HUES6 (cell line): ENCODE measurements at regions not wholly inside any gene's neighbourhood (a gene's known extent, or its start where the extent isn't known, plus 50 kb on each side); places are given as distances from the start of the nearest gene placed in this dataset.
"Not testable (repeated sequence)": the region's sequence is repeated elsewhere in the genome, so short reads cannot be mapped to it uniquely, and the experiment has no call there.

Experiments
- H3K27ac ChIP-seq: 2 replicates; pipeline ENCODE4 v1.7.0; 2013; ENCODE audit warnings: low read depth, mild to moderate bottlenecking, low read length, inconsistent platforms
- H3K27me3 ChIP-seq: 2 replicates; pipeline ENCODE4 v1.6.1; 2013; ENCODE audit warnings: low read length; ENCODE audit not compliant: control insufficient read depth, insufficient read depth
- H3K36me3 ChIP-seq: 2 replicates; pipeline ENCODE4 v1.6.1; 2013; ENCODE audit warnings: low read length; ENCODE audit not compliant: control insufficient read depth, insufficient read depth
- H3K4me1 ChIP-seq: 2 replicates; pipeline ENCODE4 v1.6.1; 2013; ENCODE audit warnings: low read length; ENCODE audit not compliant: control insufficient read depth, insufficient read depth
- H3K4me3 ChIP-seq: 2 replicates; pipeline ENCODE4 v1.5.1; 2013; ENCODE audit warnings: low read depth, low read length
- H3K9ac ChIP-seq: one replicate; pipeline ENCODE4 v1.6.1; 2013; ENCODE audit warnings: mild to moderate bottlenecking, low read length
- H3K9me3 ChIP-seq: 2 replicates; pipeline ENCODE4 v1.6.1; 2013; ENCODE audit warnings: low read depth, low read length; ENCODE audit not compliant: control insufficient read depth, insufficient read depth

GRCh38 chr19:28685077-28685476 lies 527.9 kb downstream of the UQCRFS1 start:
- not testable (repeated sequence) for H3K9me3 ChIP-seq, H3K4me1 ChIP-seq

GRCh38 chr19:28680111-28680510 lies 532.8 kb downstream of the UQCRFS1 start:
- Histone ChIP-seq H3K4me1 (no peaks in the 10 kb centered on the region), H3K27me3 (no peaks in the 10 kb centered on the region), H3K27ac (no peak overlapping the region), H3K36me3 (no peaks in the 10 kb centered on the region), H3K9me3 (peaks cover 4% of the 10 kb centered on the region; the same call in 1 of the 2 replicates), H3K4me3 (no peak overlapping the region), H3K9ac (no peak overlapping the region)

More at GRCh38 chr19:28685077-28685476, 527.9 kb downstream of the UQCRFS1 start:
- H3K4me3 ChIP-seq, H3K27ac ChIP-seq, H3K27me3 ChIP-seq, H3K9ac ChIP-seq, H3K36me3 ChIP-seq: not testable (repeated sequence)

- Histone ChIP-seq H3K27me3 (no peaks in the 10 kb centered on the region), H3K9ac (no peak overlapping the region), H3K36me3 (no peaks in the 10 kb centered on the region), H3K4me1 (no peaks in the 10 kb centered on the region), H3K27ac (no peak overlapping the region), H3K4me3 (no peak overlapping the region), H3K9me3 (peaks cover 27% of the 10 kb centered on the region)
These were observed 542.1 kb downstream of the UQCRFS1 start for GRCh38 chr19:28670836-28671235.

DNA sequence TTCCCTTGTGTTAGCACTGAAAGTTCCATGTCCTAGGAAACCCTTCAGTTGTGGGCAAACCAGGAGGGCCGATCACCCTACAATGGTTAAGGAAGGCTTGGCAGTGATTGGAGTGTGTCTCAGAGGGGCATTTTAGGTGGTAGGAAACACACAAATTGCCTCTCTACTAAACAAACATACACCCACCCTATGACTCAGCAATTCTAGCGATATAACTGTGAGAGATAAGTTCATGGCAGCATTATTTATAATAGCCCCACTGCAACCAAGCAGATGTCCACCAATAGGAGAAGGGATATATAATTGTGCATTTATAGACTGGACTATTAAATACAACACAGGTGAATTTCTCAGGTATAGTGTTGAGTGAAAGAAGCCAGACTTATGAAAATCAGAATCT lies 543.1 kb downstream of the UQCRFS1 start:
- Histone ChIP-seq H3K4me1 (no peaks in the 10 kb centered on the region), H3K27me3 (no peaks in the 10 kb centered on the region), H3K27ac (no peak overlapping the region), H3K9me3 (peaks cover 25% of the 10 kb centered on the region), H3K9ac (no peak overlapping the region), H3K36me3 (no peaks in the 10 kb centered on the region), H3K4me3 (no peak overlapping the region)

- Histone ChIP-seq H3K4me3 (no peak overlapping the region), H3K36me3 (no peaks in the 10 kb centered on the region), H3K4me1 (no peaks in the 10 kb centered on the region), H3K27me3 (no peaks in the 10 kb centered on the region), H3K27ac (no peak overlapping the region), H3K9me3 (peaks cover 25% of the 10 kb centered on the region), H3K9ac (no peak overlapping the region)
These were observed 545.5 kb downstream of the UQCRFS1 start for GRCh38 chr19:28667348-28667977.

- no peaks in the 10 kb centered on the region for H3K27me3 ChIP-seq
- no peak overlapping the region for H3K4me3 ChIP-seq
- H3K36me3 ChIP-seq, result no peaks in the 10 kb centered on the region
- H3K4me1 ChIP-seq, result no peaks in the 10 kb centered on the region
- peaks cover 25% of the 10 kb centered on the region for H3K9me3 ChIP-seq
- no peak overlapping the region for H3K9ac ChIP-seq
- H3K27ac ChIP-seq, result no peak overlapping the region
These were observed 547.2 kb downstream of the UQCRFS1 start for GRCh38 chr19:28665748-28666147.

DNA sequence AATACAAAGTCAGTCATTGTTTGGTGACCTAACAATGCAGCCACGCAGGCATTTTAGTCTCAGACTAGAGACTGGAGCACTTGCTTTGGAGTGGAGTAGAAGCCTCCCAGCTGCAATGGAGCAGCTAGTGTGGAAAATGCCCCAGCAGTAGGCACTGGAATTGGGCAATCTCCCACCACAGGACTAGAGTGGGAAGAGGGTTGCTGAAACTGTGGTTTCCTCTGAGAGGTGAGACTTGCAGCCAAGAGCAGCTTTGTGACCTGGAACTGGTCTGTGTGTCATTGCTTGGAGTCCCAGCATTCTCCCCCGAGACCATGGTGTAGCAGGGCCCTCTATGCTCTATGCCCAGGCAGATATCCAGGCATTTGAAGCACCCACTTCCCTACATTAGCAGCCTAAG lies 556.3 kb downstream of the UQCRFS1 start:
- no peaks in the 10 kb centered on the region; the same call in 1 of the 2 replicates for H3K9me3 ChIP-seq
- no peak overlapping the region for H3K27ac ChIP-seq
- H3K27me3 ChIP-seq, result no peaks in the 10 kb centered on the region
- no peak overlapping the region for H3K9ac ChIP-seq
- H3K4me3 ChIP-seq, result no peak overlapping the region
- H3K4me1 ChIP-seq, result no peaks in the 10 kb centered on the region
- no peaks in the 10 kb centered on the region for H3K36me3 ChIP-seq

- Histone ChIP-seq H3K4me3 (no peak overlapping the region), H3K27ac (no peak overlapping the region), H3K27me3 (no peaks in the 10 kb centered on the region), H3K9me3 (no peaks in the 10 kb centered on the region; the same call in 1 of the 2 replicates), H3K36me3 (no peaks in the 10 kb centered on the region), H3K4me1 (no peaks in the 10 kb centered on the region), H3K9ac (no peak overlapping the region)
These were observed 557.9 kb downstream of the UQCRFS1 start for GRCh38 chr19:28655054-28655453.

DNA sequence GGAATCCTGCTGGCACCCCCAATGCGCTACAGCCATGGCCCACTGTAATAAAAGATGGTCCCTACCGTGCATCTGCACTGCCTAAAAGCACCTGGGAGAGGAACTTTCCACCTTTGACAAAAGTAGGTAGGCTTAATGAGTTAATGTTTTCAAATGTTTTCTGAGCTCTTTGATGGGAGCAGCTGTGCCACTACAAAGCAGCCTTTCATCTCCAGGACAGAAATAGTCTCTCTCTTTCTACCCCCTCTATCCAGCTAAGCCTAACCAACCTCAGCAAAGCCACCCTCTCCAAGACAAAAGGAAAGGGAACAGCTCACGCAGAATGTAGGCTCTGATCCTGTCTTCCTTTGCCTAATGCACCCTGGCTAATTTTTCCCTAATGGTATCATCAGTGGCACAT lies 560.2 kb downstream of the UQCRFS1 start:
- Histone ChIP-seq H3K9me3 (no peaks in the 10 kb centered on the region; the same call in 1 of the 2 replicates), H3K4me3 (no peak overlapping the region), H3K4me1 (no peaks in the 10 kb centered on the region), H3K27me3 (no peaks in the 10 kb centered on the region), H3K27ac (no peak overlapping the region), H3K36me3 (no peaks in the 10 kb centered on the region), H3K9ac (no peak overlapping the region)

DNA sequence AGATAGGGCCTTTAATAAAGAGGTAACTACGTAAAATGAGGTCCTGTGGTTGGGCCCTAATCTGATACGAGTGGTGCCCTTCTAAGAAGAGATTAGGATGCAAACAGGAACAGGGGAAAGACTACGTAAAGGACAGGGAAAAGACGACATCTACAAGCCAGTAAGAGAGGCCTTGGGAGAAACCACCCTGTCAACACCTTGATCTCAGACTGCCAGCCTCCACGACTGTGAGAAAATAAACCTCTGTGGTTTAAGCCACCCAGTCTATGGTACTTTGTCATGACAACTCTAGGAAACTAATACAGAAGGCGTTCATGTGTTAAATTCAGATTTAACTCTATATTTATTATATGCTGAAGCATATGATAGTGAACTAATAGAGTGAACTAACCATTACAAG lies 566.3 kb downstream of the UQCRFS1 start:
- Histone ChIP-seq H3K27ac (no peak overlapping the region), H3K9ac (no peak overlapping the region), H3K36me3 (no peaks in the 10 kb centered on the region), H3K9me3 (no peaks in the 10 kb centered on the region), H3K4me3 (no peak overlapping the region), H3K27me3 (no peaks in the 10 kb centered on the region), H3K4me1 (no peaks in the 10 kb centered on the region)

DNA sequence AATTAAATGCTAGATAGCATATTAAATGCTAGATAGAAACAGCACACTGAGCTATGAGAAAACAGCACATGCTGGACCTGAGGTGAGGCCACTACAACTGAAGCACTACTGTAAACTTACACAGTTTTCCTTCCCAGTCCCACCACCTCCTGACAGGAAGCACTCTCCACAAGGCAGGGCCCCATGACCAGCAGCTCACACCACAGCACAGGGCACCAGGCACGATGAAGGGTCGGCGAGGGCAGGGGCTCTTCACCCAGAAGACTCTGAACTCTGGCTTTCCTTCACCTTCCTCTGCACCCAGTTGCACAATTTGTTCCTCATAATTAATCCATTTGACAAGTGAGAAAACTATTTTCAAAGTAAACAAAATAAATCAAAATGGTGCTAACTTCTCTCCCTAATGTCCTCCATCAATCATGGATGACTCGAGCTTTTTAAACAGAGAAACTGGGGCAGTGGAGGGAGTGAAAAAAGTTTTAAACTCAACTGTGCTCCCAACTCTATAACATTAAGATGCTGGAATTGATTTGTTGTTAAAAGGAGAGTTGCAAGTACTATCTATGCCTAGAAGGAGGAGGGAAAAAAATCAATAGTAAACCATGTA lies 568.7 kb downstream of the UQCRFS1 start:
- H3K4me1 ChIP-seq, result no peaks in the 10 kb centered on the region
- no peaks in the 10 kb centered on the region for H3K27me3 ChIP-seq
- H3K36me3 ChIP-seq, result no peaks in the 10 kb centered on the region
- no peak overlapping the region for H3K4me3 ChIP-seq
- no peak overlapping the region for H3K27ac ChIP-seq
- H3K9ac ChIP-seq, result no peak overlapping the region
- H3K9me3 ChIP-seq, result no peaks in the 10 kb centered on the region
